ENCODE measurements at regions not wholly inside any gene's neighbourhood (a gene's known extent, or its start where the extent isn't known, plus 50 kb on each side); places are given as distances from the start of the nearest gene placed in this dataset.

DNA sequence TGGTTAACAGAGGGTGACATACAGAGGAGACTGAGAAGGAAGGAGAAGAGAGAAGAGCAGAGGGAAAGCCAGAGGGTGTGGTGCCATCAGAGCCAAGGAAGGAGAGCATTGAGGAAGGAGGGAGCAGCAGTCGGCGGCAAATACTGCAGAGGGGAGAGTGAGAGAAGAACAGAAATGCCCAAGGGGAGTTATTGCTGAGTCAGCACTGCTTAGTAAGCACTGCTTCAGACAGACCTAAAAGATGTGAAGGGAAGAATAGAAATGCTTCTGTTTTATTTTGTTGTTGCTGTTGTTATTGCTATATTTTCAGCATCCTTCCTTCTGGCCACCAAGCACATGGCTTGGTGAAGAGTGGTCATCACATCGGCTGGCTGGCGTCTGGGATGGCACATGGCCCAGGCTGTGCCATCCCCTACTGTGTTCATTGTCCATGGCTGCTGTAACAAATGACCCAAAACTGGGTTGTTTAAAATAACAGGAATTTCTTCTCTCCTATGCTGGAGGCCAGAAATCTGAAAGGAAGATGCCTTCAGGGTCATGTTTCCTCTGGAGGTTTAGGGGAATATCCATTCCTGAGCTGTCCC, 204.1 kb upstream of the CNR1 start:
- no peak overlapping the region for H3K4me3 Mint-ChIP-seq (ENCODE audit: unreplicated experiment)
- peaks cover 62% of the 10 kb centered on the region for H3K4me1 Mint-ChIP-seq (ENCODE audit: insufficient read depth, unreplicated experiment)
- no peak for DNase-seq (ENCODE audit: unreplicated experiment)
- intact Hi-C loops (cut with micrococcal nuclease) = no loop called here
- no peaks in the 10 kb centered on the region for H3K27me3 Mint-ChIP-seq (ENCODE audit: insufficient read depth, unreplicated experiment)
- H3K9me3 Mint-ChIP-seq (ENCODE audit: unreplicated experiment) = peaks cover 9% of the 10 kb centered on the region
- POLR2A ChIA-PET = no interaction called here
- H3K36me3 Mint-ChIP-seq (ENCODE audit: insufficient read depth, unreplicated experiment) = no peaks in the 10 kb centered on the region
- no TSS peak for BruUV-seq (replicated peaks)
- CTCF ChIA-PET = interaction anchor here (0.7 kb wide), 1 partner anchor 217 kb away, joined by 3 read pairs; no protein-coding TSS in a partner anchor
- no peak for TF ChIP-seq CTCF (IDR thresholded peaks at IDR 0.05; ENCODE audit: unreplicated experiment)
- H3K27ac Mint-ChIP-seq (ENCODE audit: low read depth, unreplicated experiment) = peak overlapping the region; percentile 99

- TF ChIP-seq CTCF (IDR thresholded peaks at IDR 0.05; ENCODE audit: unreplicated experiment) = no peak
- Mint-ChIP-seq H3K27ac (ENCODE audit: low read depth, unreplicated experiment) (peak overlapping the region; percentile 99), H3K27me3 (ENCODE audit: insufficient read depth, unreplicated experiment) (no peaks in the 10 kb centered on the region), H3K4me1 (ENCODE audit: insufficient read depth, unreplicated experiment) (peaks cover 59% of the 10 kb centered on the region), H3K36me3 (ENCODE audit: insufficient read depth, unreplicated experiment) (no peaks in the 10 kb centered on the region), H3K4me3 (ENCODE audit: unreplicated experiment) (no peak overlapping the region), H3K9me3 (ENCODE audit: unreplicated experiment) (peaks cover 9% of the 10 kb centered on the region)
- no TSS peak for BruUV-seq (replicated peaks)
- ChIA-PET POLR2A (interaction anchor here (0.5 to 2.8 kb wide), 2 partner anchors 11 to 68 kb away, joined by 3 to 14 read pairs; no protein-coding TSS in a partner anchor), CTCF (no interaction called here)
- intact Hi-C loops (cut with micrococcal nuclease) = no loop called here
- no peak for DNase-seq (ENCODE audit: unreplicated experiment)
Observed at GRCh38 chr6:88369262-88369661, 203.1 kb upstream of the CNR1 start.

GRCh38 chr6:88368071-88368787, 202.1 kb upstream of the CNR1 start:
- no peak for TF ChIP-seq CTCF (IDR thresholded peaks at IDR 0.05; ENCODE audit: unreplicated experiment)
- Mint-ChIP-seq H3K36me3 (ENCODE audit: insufficient read depth, unreplicated experiment) (no peaks in the 10 kb centered on the region), H3K27me3 (ENCODE audit: insufficient read depth, unreplicated experiment) (no peaks in the 10 kb centered on the region), H3K4me1 (ENCODE audit: insufficient read depth, unreplicated experiment) (peaks cover 56% of the 10 kb centered on the region), H3K27ac (ENCODE audit: low read depth, unreplicated experiment) (peak overlapping the region; percentile 99), H3K4me3 (ENCODE audit: unreplicated experiment) (peak overlapping the region; percentile 1), H3K9me3 (ENCODE audit: unreplicated experiment) (peaks cover 9% of the 10 kb centered on the region)
- CTCF ChIA-PET = no interaction called here
- POLR2A ChIA-PET = interaction anchor here (0.7 to 2.8 kb wide), 5 partner anchors 8 to 43 kb away, joined by 3 to 17 read pairs (median 4); no protein-coding TSS in a partner anchor
- peak; percentile 84 for DNase-seq (ENCODE audit: unreplicated experiment)
- TSS peak; percentile 78 for BruUV-seq (replicated peaks)
- intact Hi-C loops (cut with micrococcal nuclease) = no loop called here

DNA sequence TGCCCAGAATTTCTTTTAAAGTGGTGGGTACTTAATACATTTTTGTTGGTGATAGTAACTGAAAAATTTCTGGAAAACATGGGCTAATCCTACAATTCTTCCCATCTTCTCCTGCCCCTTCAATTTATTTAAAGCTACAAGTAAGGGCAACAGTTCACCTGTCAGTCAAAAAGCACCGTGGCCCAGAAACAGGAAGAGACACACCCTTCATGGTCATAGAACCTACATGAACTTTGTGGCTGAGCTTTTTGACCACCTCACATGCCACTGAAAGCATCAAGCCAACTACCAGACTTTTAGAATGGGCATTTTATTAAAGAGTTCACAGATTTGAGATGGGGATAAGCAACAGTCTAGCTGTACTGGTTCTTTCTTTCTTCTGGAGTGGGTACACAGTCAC, 201.1 kb upstream of the CNR1 start:
- peak; percentile 56 for DNase-seq (ENCODE audit: unreplicated experiment)
- H3K4me1 Mint-ChIP-seq (ENCODE audit: insufficient read depth, unreplicated experiment) = peaks cover 55% of the 10 kb centered on the region
- ChIA-PET CTCF (interaction anchor here (0.7 to 1.1 kb wide), 3 partner anchors 14 to 553 kb away, joined by 3 to 4 read pairs (median 3); no protein-coding TSS in a partner anchor), POLR2A (interaction anchor here (0.9 to 2.8 kb wide), 5 partner anchors 9 to 19 kb away, joined by 3 to 17 read pairs (median 3); no protein-coding TSS in a partner anchor)
- BruUV-seq (replicated peaks) = no TSS peak
- H3K27me3 Mint-ChIP-seq (ENCODE audit: insufficient read depth, unreplicated experiment) = no peaks in the 10 kb centered on the region
- H3K4me3 Mint-ChIP-seq (ENCODE audit: unreplicated experiment) = peak overlapping the region; percentile 37
- peak overlapping the region; percentile 99 for H3K27ac Mint-ChIP-seq (ENCODE audit: low read depth, unreplicated experiment)
- H3K36me3 Mint-ChIP-seq (ENCODE audit: insufficient read depth, unreplicated experiment) = no peaks in the 10 kb centered on the region
- intact Hi-C loops (cut with micrococcal nuclease) = no loop called here
- TF ChIP-seq CTCF (IDR thresholded peaks at IDR 0.05; ENCODE audit: unreplicated experiment) = no peak
- peaks cover 9% of the 10 kb centered on the region for H3K9me3 Mint-ChIP-seq (ENCODE audit: unreplicated experiment)
